Stimulated activated CD4-positive, alpha-beta T cell treated with anti-CD3 and anti-CD28 coated beads, Interleukin-15, amount 100 ng/mL, for 24 hours (primary cell): ENCODE measurements at regions not wholly inside any gene's neighbourhood (a gene's known extent, or its start where the extent isn't known, plus 50 kb on each side); places are given as distances from the start of the nearest gene placed in this dataset.
"Not testable (repeated sequence)": the region's sequence is repeated elsewhere in the genome, so short reads cannot be mapped to it uniquely, and the experiment has no call there.

ENCODE experiments used
- DNase-seq: peaks from one replicate; pipeline ENCODE4 v3.0.0-alpha.2; 2020

- DNase-seq, result no peak
Measured at GRCh38 chr1:196088541-196088940, 519.7 kb downstream of the KCNT2 start.

- DNase-seq, result no peak
Measured at GRCh38 chr1:196078691-196079090, 529.5 kb downstream of the KCNT2 start.

- DNase-seq, result no peak
Measured at GRCh38 chr1:196075621-196076020, 532.6 kb downstream of the KCNT2 start.

- no peak for DNase-seq
Measured at GRCh38 chr1:196074182-196074581, 534.1 kb downstream of the KCNT2 start.

- DNase-seq, result no peak
Measured at GRCh38 chr1:196071447-196071846, 536.8 kb downstream of the KCNT2 start.

- DNase-seq, result no peak
Measured at GRCh38 chr1:196070940-196071339, 537.3 kb downstream of the KCNT2 start.

GRCh38 chr1:196063952-196064351 lies 544.3 kb downstream of the KCNT2 start:
- no peak for DNase-seq

GRCh38 chr1:196063294-196063693 lies 544.9 kb downstream of the KCNT2 start:
- DNase-seq, result no peak

GRCh38 chr1:196060539-196060938 lies 547.7 kb downstream of the KCNT2 start:
- DNase-seq, result no peak

- no peak for DNase-seq
Measured at GRCh38 chr1:196059210-196059609, 549.0 kb downstream of the KCNT2 start.

- DNase-seq, result no peak
Measured at GRCh38 chr1:196056966-196057365, 551.3 kb downstream of the KCNT2 start.

- DNase-seq, result no peak
Measured at GRCh38 chr1:196049407-196049806, 558.8 kb downstream of the KCNT2 start.

- no peak for DNase-seq
Measured at GRCh38 chr1:196043268-196043667, 565.0 kb downstream of the KCNT2 start.

GRCh38 chr1:196034080-196034706 lies 574.0 kb downstream of the KCNT2 start:
- DNase-seq, result no peak

GRCh38 chr1:196031387-196031786 lies 576.9 kb downstream of the KCNT2 start:
- DNase-seq, result not testable (repeated sequence)

- no peak for DNase-seq
Measured at GRCh38 chr1:196030455-196030854, 577.8 kb downstream of the KCNT2 start.

GRCh38 chr1:196029410-196029809 lies 578.8 kb downstream of the KCNT2 start:
- DNase-seq, result no peak

- no peak for DNase-seq
Measured at GRCh38 chr1:196027127-196027526, 581.1 kb downstream of the KCNT2 start.

GRCh38 chr1:196021174-196021573 lies 587.1 kb downstream of the KCNT2 start:
- not testable (repeated sequence) for DNase-seq

GRCh38 chr1:196009362-196009761 lies 598.9 kb downstream of the KCNT2 start:
- DNase-seq, result no peak

GRCh38 chr1:196007763-196008162 lies 600.5 kb downstream of the KCNT2 start:
- DNase-seq, result no peak

- DNase-seq, result no peak
Measured at GRCh38 chr1:196005426-196005825, 602.8 kb downstream of the KCNT2 start.

GRCh38 chr1:196004388-196004787 lies 603.9 kb downstream of the KCNT2 start:
- not testable (repeated sequence) for DNase-seq

- no peak for DNase-seq
Measured at GRCh38 chr1:196002906-196003305, 605.3 kb downstream of the KCNT2 start.

- DNase-seq, result not testable (repeated sequence)
Measured at GRCh38 chr1:196002296-196002695, 605.9 kb downstream of the KCNT2 start.
